BLaER1 (cell line): ENCODE measurements at regions not wholly inside any gene's neighbourhood (a gene's known extent, or its start where the extent isn't known, plus 50 kb on each side); places are given as distances from the start of the nearest gene placed in this dataset.
A peak's percentile ranks its signal among the peaks of the same experiment; 100 is the strongest.

Source experiments
- H3K27ac ChIP-seq: shearing (Covaris generic); formaldehyde crosslinking; 2 replicates; pipeline ENCODE4 v1.8.1; 2022
- H3K27me3 ChIP-seq: shearing (Covaris generic); formaldehyde crosslinking; 2 replicates; pipeline ENCODE4 v1.8.1; 2022
- H3K36me3 ChIP-seq: shearing (Covaris generic); formaldehyde crosslinking; 2 replicates; pipeline ENCODE4 v1.8.1; 2022
- H3K4me1 ChIP-seq: shearing (Covaris generic); formaldehyde crosslinking; 2 replicates; pipeline ENCODE4 v1.8.1; 2022
- H3K4me2 ChIP-seq: shearing (Covaris generic); formaldehyde crosslinking; 2 replicates; pipeline ENCODE4 v1.8.1; 2022
- H3K4me3 ChIP-seq: shearing (Covaris generic); formaldehyde crosslinking; 2 replicates; pipeline ENCODE4 v1.8.1; 2022
- H3K9ac ChIP-seq: shearing (Covaris generic); formaldehyde crosslinking; 2 replicates; pipeline ENCODE4 v1.8.1; 2022
- H3K9me3 ChIP-seq: shearing (Covaris generic); formaldehyde crosslinking; 2 replicates; pipeline ENCODE4 v1.8.1; 2022
- H4K20me1 ChIP-seq: shearing (Covaris generic); formaldehyde crosslinking; 2 replicates; pipeline ENCODE4 v1.8.1; 2022
- Cebpa-rat ChIP-seq: shearing (Covaris generic); IDR thresholded peaks from 2 replicates; pipeline ENCODE4 v1.8.1; 2022

DNA sequence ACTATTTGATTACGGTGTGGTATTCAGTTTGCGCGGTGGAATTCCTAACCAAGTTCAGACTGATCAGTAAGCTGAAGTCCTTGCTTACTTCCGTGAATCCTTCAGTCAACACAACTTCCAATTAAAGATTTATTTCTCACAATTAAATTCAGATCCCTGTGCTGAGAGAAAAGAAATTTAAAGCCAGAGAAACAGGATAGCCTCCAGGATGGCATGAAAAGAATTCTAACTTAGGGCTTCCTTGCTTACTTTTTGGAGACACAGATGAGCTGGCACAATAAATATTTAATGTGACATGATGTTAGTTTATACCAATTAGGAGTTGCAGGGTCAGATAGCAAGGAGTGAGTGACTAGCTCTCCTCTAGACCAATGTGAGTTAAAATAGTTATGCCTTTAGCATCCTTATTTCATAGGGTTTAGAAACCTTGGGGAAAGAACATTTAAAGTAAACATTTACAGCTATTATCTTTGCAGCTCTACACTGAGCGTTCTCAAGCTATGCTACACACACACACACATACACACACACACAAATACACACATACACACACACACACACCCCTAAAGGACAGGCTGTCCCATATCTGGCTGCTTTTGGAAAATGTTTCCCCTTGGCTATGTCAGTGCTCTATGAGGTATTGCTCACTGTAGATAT, 151.0 kb downstream of the TRIB2 start:
- H3K4me3 ChIP-seq = no peak overlapping the region
- no peaks in the 10 kb centered on the region for H4K20me1 ChIP-seq
- peaks cover 23% of the 10 kb centered on the region for H3K9me3 ChIP-seq
- TF ChIP-seq Cebpa-rat = no peak
- H3K4me1 ChIP-seq = no peaks in the 10 kb centered on the region
- H3K36me3 ChIP-seq = no peaks in the 10 kb centered on the region
- no peaks in the 10 kb centered on the region for H3K27me3 ChIP-seq
- no peak overlapping the region for H3K27ac ChIP-seq
- H3K4me2 ChIP-seq = no peak overlapping the region
- H3K9ac ChIP-seq = no peak overlapping the region

DNA sequence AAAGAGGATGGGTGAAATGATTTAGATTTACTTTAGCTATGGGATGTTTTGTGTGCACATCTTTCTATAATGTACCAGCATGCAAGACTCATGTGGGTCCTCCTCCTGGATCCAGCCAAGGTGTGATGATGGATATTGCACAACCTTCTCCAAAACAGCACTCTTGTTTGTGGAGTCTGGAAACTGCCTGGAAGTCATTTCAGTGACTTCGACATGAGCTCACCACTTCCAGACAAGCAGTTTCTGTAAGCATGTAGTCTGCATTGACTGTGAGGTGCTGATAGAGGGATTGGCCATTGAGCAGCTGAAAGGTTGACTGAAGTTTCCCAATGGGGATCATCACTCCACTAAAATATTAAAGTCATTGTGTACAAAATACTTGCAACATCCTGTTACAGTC, 154.0 kb downstream of the TRIB2 start:
- Histone ChIP-seq H3K4me3 (no peak overlapping the region), H3K9ac (no peak overlapping the region), H3K27me3 (no peaks in the 10 kb centered on the region), H3K27ac (no peak overlapping the region), H4K20me1 (no peaks in the 10 kb centered on the region), H3K9me3 (peaks cover 14% of the 10 kb centered on the region), H3K36me3 (no peaks in the 10 kb centered on the region), H3K4me1 (no peaks in the 10 kb centered on the region), H3K4me2 (no peak overlapping the region)
- TF ChIP-seq Cebpa-rat = no peak

DNA sequence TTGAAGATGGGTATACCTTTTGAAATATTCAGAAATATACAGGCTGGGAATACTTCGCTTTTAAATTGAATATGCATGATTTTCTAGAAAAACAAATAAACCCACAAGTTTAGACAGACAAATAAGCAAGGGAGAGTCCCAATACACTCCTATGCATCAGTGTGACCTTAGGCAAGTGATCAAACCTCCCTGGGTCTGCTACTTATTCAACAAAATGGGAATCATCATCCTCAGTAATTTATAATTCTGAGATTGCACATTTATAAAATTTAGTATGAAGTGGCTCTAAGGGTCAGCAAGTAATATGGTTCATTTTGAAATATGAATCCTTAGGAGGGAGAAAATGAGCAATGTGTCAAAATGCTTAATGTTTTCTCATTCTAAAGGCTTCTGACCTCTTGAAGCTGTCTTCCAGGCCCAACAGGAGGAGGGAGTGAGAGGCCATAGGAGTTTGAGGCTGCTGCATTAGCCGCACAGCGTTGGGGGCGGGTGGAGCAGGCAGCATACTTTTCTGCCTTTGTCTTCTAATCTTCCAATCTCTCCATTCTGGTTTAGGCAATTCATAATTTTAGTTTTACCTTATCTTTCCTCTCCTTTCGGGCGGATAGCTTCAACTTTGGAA, 155.1 kb downstream of the TRIB2 start:
- TF ChIP-seq Cebpa-rat = no peak

DNA sequence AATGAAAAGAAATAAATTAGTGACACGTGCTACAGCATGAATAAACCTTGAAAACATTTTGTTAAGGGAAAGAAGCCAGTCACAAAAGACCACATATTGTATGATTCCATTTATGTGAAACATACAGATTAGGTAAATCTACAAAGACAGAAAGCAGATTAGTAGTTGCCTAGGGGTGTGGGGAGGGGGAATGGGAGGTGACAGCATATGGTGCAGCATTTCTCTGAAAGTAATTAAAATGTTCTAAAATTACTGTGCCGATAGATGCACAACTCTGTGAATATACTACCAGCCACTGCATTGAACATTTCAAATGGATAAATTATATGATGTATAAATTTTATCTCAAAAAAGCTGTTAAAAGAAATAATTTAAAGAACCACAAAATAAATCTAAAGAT, 161.0 kb downstream of the TRIB2 start:
- H3K9ac ChIP-seq = no peak overlapping the region
- no peaks in the 10 kb centered on the region for H3K4me1 ChIP-seq
- no peaks in the 10 kb centered on the region for H3K36me3 ChIP-seq
- no peaks in the 10 kb centered on the region for H4K20me1 ChIP-seq
- H3K4me3 ChIP-seq = no peak overlapping the region
- no peaks in the 10 kb centered on the region for H3K27me3 ChIP-seq
- H3K4me2 ChIP-seq = no peak overlapping the region
- peaks cover 14% of the 10 kb centered on the region for H3K9me3 ChIP-seq
- H3K27ac ChIP-seq = no peak overlapping the region
- TF ChIP-seq Cebpa-rat = no peak

More for the DNA sequence above, 155.1 kb downstream of the TRIB2 start:
- Histone ChIP-seq H3K36me3 (no peaks in the 10 kb centered on the region), H3K4me2 (no peak overlapping the region), H3K27ac (no peak overlapping the region), H3K4me3 (no peak overlapping the region), H3K9me3 (peaks cover 14% of the 10 kb centered on the region), H3K4me1 (no peaks in the 10 kb centered on the region), H4K20me1 (no peaks in the 10 kb centered on the region), H3K9ac (no peak overlapping the region), H3K27me3 (no peaks in the 10 kb centered on the region)

DNA sequence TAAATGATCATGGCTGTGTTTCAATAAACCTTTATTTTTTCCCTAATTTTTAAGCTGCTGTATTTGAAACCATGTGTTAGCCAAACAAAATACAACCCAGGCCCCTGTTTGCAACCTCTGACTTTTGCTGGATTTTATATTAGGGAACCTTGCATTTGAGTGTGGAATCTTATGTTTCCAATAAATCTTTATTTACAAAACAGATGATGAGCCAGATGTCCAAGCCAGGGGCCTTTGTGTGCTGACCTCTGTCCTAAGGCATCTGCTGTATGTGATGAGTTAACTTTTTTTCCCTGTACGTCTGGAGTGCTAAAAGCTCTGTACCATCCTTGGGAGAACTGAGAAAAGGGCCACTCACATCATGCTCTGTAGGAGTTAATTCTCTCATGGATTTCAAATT, 162.9 kb downstream of the TRIB2 start:
- H3K4me1 ChIP-seq = peaks cover 3% of the 10 kb centered on the region; the same call in 1 of the 2 replicates
- H4K20me1 ChIP-seq = no peaks in the 10 kb centered on the region
- H3K36me3 ChIP-seq = no peaks in the 10 kb centered on the region
- H3K27me3 ChIP-seq = no peaks in the 10 kb centered on the region
- H3K4me3 ChIP-seq = no peak overlapping the region
- H3K9ac ChIP-seq = no peak overlapping the region
- no peak overlapping the region for H3K27ac ChIP-seq
- peaks cover 6% of the 10 kb centered on the region for H3K9me3 ChIP-seq
- no peak overlapping the region for H3K4me2 ChIP-seq
- TF ChIP-seq Cebpa-rat = no peak

DNA sequence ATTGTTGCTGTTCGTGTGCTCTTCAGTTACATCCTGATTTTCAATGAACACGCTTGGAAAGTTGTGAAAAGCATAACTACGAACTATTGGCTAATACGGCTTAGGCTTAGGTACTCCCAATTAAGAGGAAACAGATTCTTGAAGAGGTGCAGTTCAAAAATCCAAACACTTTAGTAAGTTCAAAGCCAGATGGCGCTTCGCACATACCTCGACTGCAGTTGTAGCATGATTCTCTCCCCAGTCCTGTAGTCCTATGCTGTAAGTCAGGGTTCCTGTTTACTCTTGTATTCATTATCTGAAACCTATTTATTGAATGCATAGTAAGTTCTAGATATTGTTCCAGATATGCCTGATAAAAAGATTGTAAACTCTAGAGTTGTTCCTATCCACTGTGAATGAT, 165.2 kb downstream of the TRIB2 start:
- no peaks in the 10 kb centered on the region for H3K36me3 ChIP-seq
- no peaks in the 10 kb centered on the region for H3K9me3 ChIP-seq
- no peaks in the 10 kb centered on the region for H3K27me3 ChIP-seq
- H3K9ac ChIP-seq = no peak overlapping the region
- TF ChIP-seq Cebpa-rat = no peak
- H4K20me1 ChIP-seq = no peaks in the 10 kb centered on the region
- peaks cover 7% of the 10 kb centered on the region; the same call in 1 of the 2 replicates for H3K4me1 ChIP-seq
- H3K4me3 ChIP-seq = no peak overlapping the region
- no peak overlapping the region for H3K27ac ChIP-seq
- H3K4me2 ChIP-seq = no peak overlapping the region

DNA sequence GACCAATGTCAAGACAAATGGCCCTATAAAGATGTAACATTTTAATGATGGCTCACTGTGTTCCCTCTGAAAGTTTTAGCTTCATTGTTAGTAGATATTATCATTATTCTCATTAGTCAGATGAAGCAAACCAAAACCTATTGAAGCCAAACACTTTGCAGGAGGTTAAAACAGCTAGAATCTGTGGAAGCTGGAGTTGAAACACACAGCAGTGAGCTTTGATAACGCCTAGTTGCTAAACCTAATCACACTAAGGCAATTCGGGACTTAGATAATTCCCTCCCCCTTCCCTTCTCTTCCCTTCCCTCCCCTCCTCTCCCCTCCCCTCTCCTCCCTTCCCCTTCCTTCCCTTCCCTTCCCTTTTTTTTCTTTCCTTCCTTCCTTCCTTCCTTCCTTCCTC, 165.7 kb downstream of the TRIB2 start:
- Histone ChIP-seq H3K4me2 (no peak overlapping the region), H3K9ac (no peak overlapping the region), H3K4me3 (no peak overlapping the region), H3K27ac (no peak overlapping the region), H4K20me1 (no peaks in the 10 kb centered on the region), H3K36me3 (no peaks in the 10 kb centered on the region), H3K9me3 (no peaks in the 10 kb centered on the region), H3K4me1 (peaks cover 7% of the 10 kb centered on the region; the same call in 1 of the 2 replicates), H3K27me3 (no peaks in the 10 kb centered on the region)
- TF ChIP-seq Cebpa-rat = no peak

DNA sequence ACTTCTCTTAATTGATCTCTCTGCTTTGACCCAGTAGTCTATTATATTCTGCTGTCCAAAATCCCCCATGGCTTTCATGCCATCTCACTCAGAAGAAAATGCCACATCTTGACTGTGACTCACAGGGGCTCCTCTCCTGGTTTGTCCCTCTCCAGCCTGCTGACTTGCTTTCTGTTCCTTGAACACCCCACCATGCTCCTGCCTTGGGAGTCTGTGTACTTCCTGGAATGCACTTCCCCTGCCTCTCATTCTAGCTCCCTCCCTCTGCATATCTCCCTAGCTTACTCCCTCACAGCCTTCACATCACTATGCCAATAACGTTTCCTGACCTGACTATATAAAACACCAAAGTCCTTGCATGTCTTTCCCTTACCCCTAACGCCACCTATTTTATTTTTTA, 167.2 kb downstream of the TRIB2 start:
- no peaks in the 10 kb centered on the region for H4K20me1 ChIP-seq
- H3K4me3 ChIP-seq = no peak overlapping the region
- no peaks in the 10 kb centered on the region for H3K9me3 ChIP-seq
- no peak overlapping the region for H3K27ac ChIP-seq
- no peak overlapping the region for H3K4me2 ChIP-seq
- no peak for TF ChIP-seq Cebpa-rat
- no peaks in the 10 kb centered on the region for H3K36me3 ChIP-seq
- peaks cover 7% of the 10 kb centered on the region; the same call in 1 of the 2 replicates for H3K4me1 ChIP-seq
- H3K9ac ChIP-seq = no peak overlapping the region
- no peaks in the 10 kb centered on the region for H3K27me3 ChIP-seq

DNA sequence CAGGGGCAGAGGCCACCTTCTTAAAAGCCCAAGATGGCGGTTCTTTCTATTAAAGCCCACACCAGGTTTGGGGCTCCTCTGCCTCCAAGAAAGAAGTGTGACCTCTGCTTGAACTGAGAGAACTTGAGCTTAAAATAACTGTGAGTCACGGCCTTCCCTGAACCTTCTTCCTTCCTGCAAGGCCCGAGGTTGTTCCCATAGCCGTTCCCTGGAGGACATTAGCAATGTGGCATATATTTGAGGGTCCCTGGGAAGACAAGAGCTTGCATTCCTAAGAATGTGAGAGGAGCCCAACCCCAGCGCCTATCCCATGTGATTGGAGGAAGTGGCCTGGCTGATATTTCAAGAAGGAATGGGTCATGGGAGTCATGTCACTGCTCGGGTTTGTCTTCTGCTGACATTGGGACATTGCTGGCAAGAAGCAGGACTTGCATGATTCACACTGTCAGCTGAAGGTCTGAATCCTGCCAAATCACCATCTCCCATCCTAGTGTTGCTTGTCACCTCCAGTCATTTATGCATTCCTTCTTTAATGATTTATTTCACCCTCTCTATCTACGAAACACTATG, 168.1 kb downstream of the TRIB2 start:
- peaks cover 7% of the 10 kb centered on the region; the same call in 1 of the 2 replicates for H3K4me1 ChIP-seq
- no peaks in the 10 kb centered on the region for H3K27me3 ChIP-seq
- H3K9ac ChIP-seq = no peak overlapping the region
- no peak overlapping the region for H3K4me3 ChIP-seq
- H4K20me1 ChIP-seq = no peaks in the 10 kb centered on the region
- H3K36me3 ChIP-seq = no peaks in the 10 kb centered on the region
- no peak for TF ChIP-seq Cebpa-rat
- no peak overlapping the region for H3K27ac ChIP-seq
- no peaks in the 10 kb centered on the region for H3K9me3 ChIP-seq
- H3K4me2 ChIP-seq = peak overlapping the region; percentile 36

DNA sequence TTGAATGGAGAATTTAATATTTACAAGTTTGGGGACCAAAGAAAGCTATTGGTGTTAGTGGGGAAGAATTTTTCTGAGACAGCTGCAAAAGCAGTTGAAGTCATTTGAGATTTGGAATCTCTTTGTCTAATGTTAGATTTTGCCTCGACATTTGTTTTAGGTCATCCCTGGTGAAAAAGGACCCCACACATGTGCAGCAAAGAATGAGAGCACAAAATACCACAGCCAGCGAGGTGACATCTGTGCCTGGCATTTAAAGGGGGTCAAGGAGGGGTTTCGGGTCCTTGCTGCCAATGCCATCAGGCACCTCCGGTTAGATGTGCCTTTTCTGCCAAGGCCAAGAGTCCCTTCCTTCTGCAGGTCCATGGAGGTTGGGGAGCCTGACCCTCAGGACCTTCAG, 173.3 kb downstream of the TRIB2 start:
- Histone ChIP-seq H4K20me1 (no peaks in the 10 kb centered on the region), H3K4me2 (no peak overlapping the region), H3K4me1 (no peaks in the 10 kb centered on the region), H3K27me3 (no peaks in the 10 kb centered on the region), H3K36me3 (no peaks in the 10 kb centered on the region), H3K9me3 (peaks cover 4% of the 10 kb centered on the region; the same call in 1 of the 2 replicates), H3K4me3 (no peak overlapping the region), H3K27ac (no peak overlapping the region), H3K9ac (no peak overlapping the region)
- TF ChIP-seq Cebpa-rat = no peak
